D721Med (cell line): ENCODE measurements at regions not wholly inside any gene's neighbourhood (a gene's known extent, or its start where the extent isn't known, plus 50 kb on each side); places are given as distances from the start of the nearest gene placed in this dataset.
"Not testable (repeated sequence)": the region's sequence is repeated elsewhere in the genome, so short reads cannot be mapped to it uniquely, and the experiment has no call there.

Source experiments
- DNase-seq: peaks from one replicate; pipeline ENCODE4 v3.0.0; 2011; ENCODE audit warnings: low spot score; ENCODE audit not compliant: insufficient read length
- FAIRE-seq: peaks from 2 replicates; lab custom pipeline; 2011; peaks lifted over from hg19 to GRCh38; lab: Jason Lieb, UNC
- CTCF ChIP-seq: IDR thresholded peaks from 2 replicates; pipeline ENCODE4 v1.5.1; 2012; ENCODE audit warnings: mild to moderate bottlenecking, control low read depth; ENCODE audit not compliant: insufficient read depth; ENCODE audit errors: missing control alignments

GRCh38 chr17:21613071-21613429 lies 79.3 kb upstream of the KCNJ18 start:
- DNase-seq: no peak
- TF ChIP-seq CTCF: no peak
- FAIRE-seq: no peak

- not testable (repeated sequence) for FAIRE-seq, DNase-seq
These were observed 65.3 kb upstream of the KCNJ18 start for GRCh38 chr17:21626987-21627386.
